ENCODE measurements at regions not wholly inside any gene's neighbourhood (a gene's known extent, or its start where the extent isn't known, plus 50 kb on each side); places are given as distances from the start of the nearest gene placed in this dataset.

- no peak for DNase-seq
- Histone ChIP-seq H3K36me3 (no peaks in the 10 kb centered on the region), H3K27ac (no peak overlapping the region), H3K27me3 (no peaks in the 10 kb centered on the region), H3K9me3 (no peaks in the 10 kb centered on the region), H3K4me1 (no peaks in the 10 kb centered on the region), H3K4me3 (no peak overlapping the region)
- intact Hi-C loops (cut with DNase I; ENCODE audit: low total_unique reads) = no loop called here
- TF ChIP-seq CTCF (IDR thresholded peaks at IDR 0.05) (no peak), POLR2A (IDR thresholded peaks at IDR 0.05) (no peak)
Observed at GRCh38 chr20:61115364-61116065, 136.5 kb upstream of the CDH4 start.

GRCh38 chr20:61117725-61118124, 134.3 kb upstream of the CDH4 start:
- no peak overlapping the region for H3K4me3 ChIP-seq
- H3K4me1 ChIP-seq = no peaks in the 10 kb centered on the region
- no peak for TF ChIP-seq POLR2A (IDR thresholded peaks at IDR 0.05)
- no peak for TF ChIP-seq CTCF (IDR thresholded peaks at IDR 0.05)
- no peaks in the 10 kb centered on the region for H3K9me3 ChIP-seq
- no peaks in the 10 kb centered on the region for H3K36me3 ChIP-seq
- DNase-seq = no peak
- H3K27ac ChIP-seq = no peak overlapping the region
- no peaks in the 10 kb centered on the region for H3K27me3 ChIP-seq
- intact Hi-C loops (cut with DNase I; ENCODE audit: low total_unique reads) = no loop called here

- no peaks in the 10 kb centered on the region for H3K9me3 ChIP-seq
- H3K27ac ChIP-seq = no peak overlapping the region
- H3K36me3 ChIP-seq = no peaks in the 10 kb centered on the region
- no peak overlapping the region for H3K4me3 ChIP-seq
- TF ChIP-seq POLR2A (IDR thresholded peaks at IDR 0.05) = no peak
- no peak for TF ChIP-seq CTCF (IDR thresholded peaks at IDR 0.05)
- H3K4me1 ChIP-seq = no peaks in the 10 kb centered on the region
- H3K27me3 ChIP-seq = no peaks in the 10 kb centered on the region
- intact Hi-C loops (cut with DNase I; ENCODE audit: low total_unique reads) = no loop called here
- DNase-seq = no peak
Observed at GRCh38 chr20:61118429-61119224, 133.4 kb upstream of the CDH4 start.

GRCh38 chr20:61119273-61119672, 132.8 kb upstream of the CDH4 start:
- intact Hi-C loops (cut with DNase I; ENCODE audit: low total_unique reads) = no loop called here
- Histone ChIP-seq H3K27me3 (no peaks in the 10 kb centered on the region), H3K36me3 (no peaks in the 10 kb centered on the region), H3K4me1 (no peaks in the 10 kb centered on the region), H3K9me3 (no peaks in the 10 kb centered on the region), H3K27ac (no peak overlapping the region), H3K4me3 (no peak overlapping the region)
- TF ChIP-seq CTCF (IDR thresholded peaks at IDR 0.05) = no peak
- no peak for TF ChIP-seq POLR2A (IDR thresholded peaks at IDR 0.05)
- no peak for DNase-seq

GRCh38 chr20:61119794-61120410, 132.2 kb upstream of the CDH4 start:
- Histone ChIP-seq H3K9me3 (no peaks in the 10 kb centered on the region), H3K27ac (no peak overlapping the region), H3K4me3 (no peak overlapping the region), H3K27me3 (no peaks in the 10 kb centered on the region), H3K36me3 (no peaks in the 10 kb centered on the region), H3K4me1 (no peaks in the 10 kb centered on the region)
- intact Hi-C loops (cut with DNase I; ENCODE audit: low total_unique reads) = no loop called here
- DNase-seq = no peak
- no peak for TF ChIP-seq POLR2A (IDR thresholded peaks at IDR 0.05)
- TF ChIP-seq CTCF (IDR thresholded peaks at IDR 0.05) = no peak

Measured in uterus (tissue), 3 donors.